ENCODE measurements at regions not wholly inside any gene's neighbourhood (a gene's known extent, or its start where the extent isn't known, plus 50 kb on each side); places are given as distances from the start of the nearest gene placed in this dataset.

GRCh38 chr4:18319431-18319830 is 297.9 kb upstream of the LCORL start:
- H3K9me3 ChIP-seq: no peaks in the 10 kb centered on the region
- FAIRE-seq (no peak), ATAC-seq (no peak), DNase-seq (no peak)
- H3K36me3 ChIP-seq: no peaks in the 10 kb centered on the region
- H3K27me3 ChIP-seq: no peaks in the 10 kb centered on the region
- H3K27ac ChIP-seq: peak overlapping the region in 1 of 4 donors; percentile 34
- H3K4me3 ChIP-seq: peak overlapping the region in 1 of 4 donors; percentile 31
- intact Hi-C loops (cut with DNase I): no loop called here
- WGBS, 2 donors: 72 to 73% methylated on average over 6 of the region's 6 CpGs
- TF ChIP-seq CTCF (IDR thresholded peaks at IDR 0.05): no peak
- H3K4me1 ChIP-seq: peaks cover 0 to 5% (median 0%) of the 10 kb centered on the region in 3 donors

GRCh38 chr4:18318682-18319388 is 297.3 kb upstream of the LCORL start:
- intact Hi-C loops (cut with DNase I): no loop called here
- H3K4me1 ChIP-seq: peaks cover 0 to 5% (median 0%) of the 10 kb centered on the region in 3 donors
- 6 to 10% methylated on average over 22 of the region's 22 CpGs for WGBS, 2 donors
- ATAC-seq: peak in 3 of 4 donors; percentile 75 to 89 (median 85)
- no peaks in the 10 kb centered on the region for H3K36me3 ChIP-seq
- no peak for TF ChIP-seq CTCF (IDR thresholded peaks at IDR 0.05)
- peak overlapping the region in 1 of 4 donors; percentile 31 for H3K4me3 ChIP-seq
- H3K27me3 ChIP-seq: no peaks in the 10 kb centered on the region
- no peak for FAIRE-seq
- DNase-seq: peak; percentile 18 to 64 (median 36)
- H3K9me3 ChIP-seq: no peaks in the 10 kb centered on the region
- H3K27ac ChIP-seq: peak overlapping the region in 1 of 4 donors; percentile 34

GRCh38 chr4:18314731-18315130 is 293.2 kb upstream of the LCORL start:
- ATAC-seq (no peak), FAIRE-seq (no peak), DNase-seq (no peak)
- 10 to 12% methylated on average over 3 of the region's 3 CpGs for WGBS, 2 donors
- Histone ChIP-seq H3K27ac (no peak overlapping the region), H3K9me3 (no peaks in the 10 kb centered on the region), H3K36me3 (no peaks in the 10 kb centered on the region), H3K4me3 (no peak overlapping the region), H3K4me1 (peaks cover 0 to 5% (median 0%) of the 10 kb centered on the region in 3 donors), H3K27me3 (no peaks in the 10 kb centered on the region)
- no peak for TF ChIP-seq CTCF (IDR thresholded peaks at IDR 0.05)
- intact Hi-C loops (cut with DNase I): no loop called here

GRCh38 chr4:18297684-18298083 is 276.1 kb upstream of the LCORL start:
- WGBS, 2 donors: 52 to 58% methylated on average over 2 of the region's 2 CpGs
- intact Hi-C loops (cut with DNase I): no loop called here
- Histone ChIP-seq H3K27me3 (no peaks in the 10 kb centered on the region), H3K27ac (no peak overlapping the region), H3K4me1 (no peaks in the 10 kb centered on the region), H3K9me3 (no peaks in the 10 kb centered on the region), H3K4me3 (no peak overlapping the region), H3K36me3 (no peaks in the 10 kb centered on the region)
- ATAC-seq: no peak
- peak; percentile 37 for FAIRE-seq
- DNase-seq: no peak
- no peak for TF ChIP-seq CTCF (IDR thresholded peaks at IDR 0.05)

GRCh38 chr4:18296411-18296810 is 274.9 kb upstream of the LCORL start:
- 64 to 65% methylated on average over 2 of the region's 2 CpGs for WGBS, 2 donors
- DNase-seq (no peak), FAIRE-seq (no peak), ATAC-seq (no peak)
- Histone ChIP-seq H3K9me3 (no peaks in the 10 kb centered on the region), H3K4me1 (no peaks in the 10 kb centered on the region), H3K4me3 (no peak overlapping the region), H3K36me3 (no peaks in the 10 kb centered on the region), H3K27me3 (no peaks in the 10 kb centered on the region), H3K27ac (no peak overlapping the region)
- no peak for TF ChIP-seq CTCF (IDR thresholded peaks at IDR 0.05)
- intact Hi-C loops (cut with DNase I): no loop called here
